Hepatocyte (in vitro differentiated cells): ENCODE measurements at regions not wholly inside any gene's neighbourhood (a gene's known extent, or its start where the extent isn't known, plus 50 kb on each side); places are given as distances from the start of the nearest gene placed in this dataset.

Experiments
- DNase-seq: peaks from one replicate; pipeline ENCODE4 v3.0.0-alpha.2; 2016; ENCODE audit warnings: low spot score
- H2AFZ ChIP-seq: fragments of 200-600 bp; sonication (generic); 2 replicates; pipeline ENCODE4 v1.6.0; 2016; ENCODE audit warnings: antibody characterized with exemption, mild to moderate bottlenecking
- H3K27ac ChIP-seq: fragments of 200-600 bp; sonication (generic); 2 replicates; pipeline ENCODE4 v1.5.1; 2016; ENCODE audit warnings: mild to moderate bottlenecking
- H3K27me3 ChIP-seq: fragments of 200-600 bp; sonication (generic); 2 replicates; pipeline ENCODE4 v1.6.1; 2016
- H3K36me3 ChIP-seq: fragments of 200-600 bp; sonication (generic); replicated peaks from 2 replicates; pipeline ENCODE4 v1.5.1; 2016; ENCODE audit warnings: low read depth; ENCODE audit not compliant: insufficient read depth
- H3K4me1 ChIP-seq: fragments of 200-600 bp; sonication (generic); 2 replicates; pipeline ENCODE4 v1.5.1; 2016; ENCODE audit warnings: mild to moderate bottlenecking, moderate library complexity; ENCODE audit not compliant: insufficient read depth
- H3K4me2 ChIP-seq: fragments of 200-600 bp; sonication (generic); 2 replicates; pipeline ENCODE4 v1.6.0; 2016
- H3K4me3 ChIP-seq: fragments of 200-600 bp; sonication (generic); 2 replicates; pipeline ENCODE4 v1.5.1; 2016; ENCODE audit warnings: mild to moderate bottlenecking
- H3K79me2 ChIP-seq: fragments of 200-600 bp; sonication (generic); 2 replicates; pipeline ENCODE4 v1.6.0; 2017; ENCODE audit warnings: mild to moderate bottlenecking
- H3K9me2 ChIP-seq: fragments of 200-600 bp; sonication (generic); replicated peaks from 2 replicates; pipeline ENCODE4 v1.6.0; 2017; ENCODE audit warnings: mild to moderate bottlenecking; ENCODE audit not compliant: insufficient read depth
- H3K9me3 ChIP-seq: fragments of 200-600 bp; sonication (generic); 2 replicates; pipeline ENCODE4 v1.5.1; 2016; ENCODE audit warnings: low read depth, mild to moderate bottlenecking
- H4K20me1 ChIP-seq: fragments of 200-600 bp; sonication (generic); 2 replicates; pipeline ENCODE4 v1.6.0; 2016; ENCODE audit warnings: mild to moderate bottlenecking; ENCODE audit not compliant: insufficient read depth, poor library complexity, severe bottlenecking
- EZH2 ChIP-seq: fragments of 200-600 bp; sonication (generic); IDR thresholded peaks from 2 replicates; pipeline ENCODE4 v1.6.1; 2016; ENCODE audit warnings: antibody characterized with exemption, mild to moderate bottlenecking, borderline replicate concordance
- EZH2phosphoT487 ChIP-seq: fragments of 200-600 bp; sonication (generic); IDR thresholded peaks from one replicate; pipeline ENCODE4 v1.6.1; 2018; ENCODE audit warnings: antibody characterized with exemption, mild to moderate bottlenecking, low read depth, moderate library complexity; ENCODE audit not compliant: unreplicated experiment, severe bottlenecking
- WGBS: methylation state at CpG from one replicate; pipeline ENCODE4 v1.1.6; 2016; ENCODE audit warnings: low lambda C conversion rate; ENCODE audit errors: missing lambda C conversion rate; 5-methylcytosine and 5-hydroxymethylcytosine counted together
- TF ChIP-seq, protein P1 (sequence below): fragments of 200-600 bp; sonication (generic); IDR thresholded peaks from 2 replicates; pipeline ENCODE4 v1.5.1; 2016; ENCODE audit warnings: antibody characterized with exemption, mild to moderate bottlenecking; ENCODE audit not compliant: poor library complexity

- Histone ChIP-seq H3K4me1 (no peaks in the 10 kb centered on the region), H3K36me3 (no peaks in the 10 kb centered on the region), H4K20me1 (no peaks in the 10 kb centered on the region), H3K9me2 (no peaks in the 10 kb centered on the region), H3K27me3 (no peaks in the 10 kb centered on the region), H3K79me2 (no peaks in the 10 kb centered on the region), H3K4me2 (no peak overlapping the region), H3K4me3 (no peak overlapping the region), H3K9me3 (no peaks in the 10 kb centered on the region), H3K27ac (no peak overlapping the region), H2AFZ (no peak overlapping the region)
- TF ChIP-seq EZH2 = no peak
- TF ChIP-seq EZH2phosphoT487 = no peak
- TF ChIP-seq, protein P1, sequence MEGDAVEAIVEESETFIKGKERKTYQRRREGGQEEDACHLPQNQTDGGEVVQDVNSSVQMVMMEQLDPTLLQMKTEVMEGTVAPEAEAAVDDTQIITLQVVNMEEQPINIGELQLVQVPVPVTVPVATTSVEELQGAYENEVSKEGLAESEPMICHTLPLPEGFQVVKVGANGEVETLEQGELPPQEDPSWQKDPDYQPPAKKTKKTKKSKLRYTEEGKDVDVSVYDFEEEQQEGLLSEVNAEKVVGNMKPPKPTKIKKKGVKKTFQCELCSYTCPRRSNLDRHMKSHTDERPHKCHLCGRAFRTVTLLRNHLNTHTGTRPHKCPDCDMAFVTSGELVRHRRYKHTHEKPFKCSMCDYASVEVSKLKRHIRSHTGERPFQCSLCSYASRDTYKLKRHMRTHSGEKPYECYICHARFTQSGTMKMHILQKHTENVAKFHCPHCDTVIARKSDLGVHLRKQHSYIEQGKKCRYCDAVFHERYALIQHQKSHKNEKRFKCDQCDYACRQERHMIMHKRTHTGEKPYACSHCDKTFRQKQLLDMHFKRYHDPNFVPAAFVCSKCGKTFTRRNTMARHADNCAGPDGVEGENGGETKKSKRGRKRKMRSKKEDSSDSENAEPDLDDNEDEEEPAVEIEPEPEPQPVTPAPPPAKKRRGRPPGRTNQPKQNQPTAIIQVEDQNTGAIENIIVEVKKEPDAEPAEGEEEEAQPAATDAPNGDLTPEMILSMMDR = no peak
- 94% methylated on average over 8 of the region's 8 CpGs for WGBS
- DNase-seq = no peak
These were observed 119.8 kb upstream of the SLC25A33 start for GRCh38 chr1:9419369-9420041.

- H3K27ac ChIP-seq = no peak overlapping the region
- WGBS = 97% methylated on average over 5 of the region's 5 CpGs
- H3K9me2 ChIP-seq = no peaks in the 10 kb centered on the region
- no peak overlapping the region for H3K4me2 ChIP-seq
- H3K4me1 ChIP-seq = no peaks in the 10 kb centered on the region
- DNase-seq = no peak
- no peak overlapping the region for H3K4me3 ChIP-seq
- TF ChIP-seq EZH2phosphoT487 (no peak), EZH2 (no peak)
- TF ChIP-seq, protein P1 = no peak
- no peaks in the 10 kb centered on the region for H4K20me1 ChIP-seq
- no peaks in the 10 kb centered on the region for H3K27me3 ChIP-seq
- no peaks in the 10 kb centered on the region for H3K9me3 ChIP-seq
- no peak overlapping the region for H2AFZ ChIP-seq
- no peaks in the 10 kb centered on the region for H3K36me3 ChIP-seq
- no peaks in the 10 kb centered on the region for H3K79me2 ChIP-seq
These were observed 118.3 kb upstream of the SLC25A33 start for GRCh38 chr1:9420835-9421532.

- no peak for TF ChIP-seq EZH2
- TF ChIP-seq EZH2phosphoT487 = no peak
- TF ChIP-seq, protein P1 = no peak
- WGBS = 82% methylated on average over 5 of the region's 5 CpGs
- Histone ChIP-seq H3K4me3 (no peak overlapping the region), H3K27ac (no peak overlapping the region), H3K4me2 (no peak overlapping the region), H3K27me3 (no peaks in the 10 kb centered on the region), H3K9me3 (no peaks in the 10 kb centered on the region), H3K9me2 (no peaks in the 10 kb centered on the region), H2AFZ (no peak overlapping the region), H3K36me3 (no peaks in the 10 kb centered on the region), H3K4me1 (no peaks in the 10 kb centered on the region), H3K79me2 (no peaks in the 10 kb centered on the region), H4K20me1 (no peaks in the 10 kb centered on the region)
- no peak for DNase-seq
These were observed 117.8 kb upstream of the SLC25A33 start for GRCh38 chr1:9421533-9421873.
